Smooth muscle cell (in vitro differentiated cells): ENCODE measurements at regions not wholly inside any gene's neighbourhood (a gene's known extent, or its start where the extent isn't known, plus 50 kb on each side); places are given as distances from the start of the nearest gene placed in this dataset.

Experiments
- DNase-seq: peaks from one replicate; lab custom pipeline; 2025; ENCODE audit not compliant: unreplicated experiment; lab: John Stamatoyannopoulos, UW
- H2AFZ ChIP-seq: fragments of 200-600 bp; sonication (generic); 2 replicates; pipeline ENCODE4 v1.6.0; 2016; ENCODE audit warnings: antibody characterized with exemption, low read depth, mild to moderate bottlenecking
- H3F3A ChIP-seq: fragments of 200-600 bp; sonication (generic); 2 replicates; pipeline ENCODE4 v1.6.0; 2017; ENCODE audit warnings: antibody characterized with exemption, low read depth
- H3K27ac ChIP-seq: fragments of 200-600 bp; sonication (generic); 2 replicates; pipeline ENCODE4 v1.5.1; 2016; ENCODE audit warnings: low read depth, mild to moderate bottlenecking
- H3K27me3 ChIP-seq: fragments of 200-600 bp; sonication (generic); 2 replicates; pipeline ENCODE4 v1.6.1; 2016; ENCODE audit warnings: low read depth, mild to moderate bottlenecking
- H3K36me3 ChIP-seq: fragments of 200-600 bp; sonication (generic); 2 replicates; pipeline ENCODE4 v1.5.1; 2016; ENCODE audit warnings: low read depth
- H3K4me1 ChIP-seq: fragments of 200-600 bp; sonication (generic); 2 replicates; pipeline ENCODE4 v1.5.1; 2016; ENCODE audit warnings: low read depth
- H3K4me2 ChIP-seq: fragments of 200-600 bp; sonication (generic); 2 replicates; pipeline ENCODE4 v1.6.0; 2016; ENCODE audit warnings: mild to moderate bottlenecking
- H3K4me3 ChIP-seq: fragments of 200-600 bp; sonication (generic); 2 replicates; pipeline ENCODE4 v1.5.1; 2016; ENCODE audit warnings: mild to moderate bottlenecking
- H3K79me2 ChIP-seq: fragments of 200-600 bp; sonication (generic); 2 replicates; pipeline ENCODE4 v1.6.0; 2016; ENCODE audit warnings: low read depth, mild to moderate bottlenecking
- H3K9ac ChIP-seq: fragments of 200-600 bp; sonication (generic); 2 replicates; pipeline ENCODE4 v1.6.0; 2016; ENCODE audit warnings: low read depth
- H3K9me3 ChIP-seq: fragments of 200-600 bp; sonication (generic); replicated peaks from 2 replicates; pipeline ENCODE4 v1.5.1; 2016; ENCODE audit warnings: low read depth
- H4K20me1 ChIP-seq: fragments of 200-600 bp; sonication (generic); 2 replicates; pipeline ENCODE4 v1.6.0; 2016; ENCODE audit warnings: low read depth
- CTCF ChIP-seq: fragments of 200-600 bp; sonication (generic); IDR thresholded peaks from 2 replicates; pipeline ENCODE4 v1.5.1; 2017; ENCODE audit warnings: borderline replicate concordance, mild to moderate bottlenecking, antibody characterized with exemption; ENCODE audit not compliant: insufficient read depth, poor library complexity, severe bottlenecking
- WGBS: methylation state at CpG from one replicate; pipeline ENCODE4 v1.1.7; 2016; ENCODE audit warnings: low lambda C conversion rate; 5-methylcytosine and 5-hydroxymethylcytosine counted together

GRCh38 chr1:29893806-29894205 is 657.5 kb downstream of the PTPRU start:
- H3K27ac ChIP-seq, result no peak overlapping the region
- H3K4me1 ChIP-seq, result no peaks in the 10 kb centered on the region
- no peaks in the 10 kb centered on the region for H3K9me3 ChIP-seq
- WGBS, result 98% methylated on average over 5 of the region's 5 CpGs
- H3K4me3 ChIP-seq, result no peak overlapping the region
- no peaks in the 10 kb centered on the region for H4K20me1 ChIP-seq
- H2AFZ ChIP-seq, result no peak overlapping the region
- H3K9ac ChIP-seq, result no peak overlapping the region
- no peak for DNase-seq
- TF ChIP-seq CTCF, result no peak
- H3K36me3 ChIP-seq, result no peaks in the 10 kb centered on the region
- H3K4me2 ChIP-seq, result no peak overlapping the region
- H3F3A ChIP-seq, result no peaks in the 10 kb centered on the region
- no peaks in the 10 kb centered on the region for H3K79me2 ChIP-seq
- peaks cover 49% of the 10 kb centered on the region for H3K27me3 ChIP-seq

GRCh38 chr1:29893046-29893723 is 656.9 kb downstream of the PTPRU start:
- Histone ChIP-seq H3K4me2 (no peak overlapping the region), H3K27me3 (peaks cover 52% of the 10 kb centered on the region), H3K27ac (no peak overlapping the region), H3K9me3 (no peaks in the 10 kb centered on the region), H3K4me3 (no peak overlapping the region), H3K9ac (no peak overlapping the region), H2AFZ (no peak overlapping the region), H3K79me2 (no peaks in the 10 kb centered on the region), H3K36me3 (no peaks in the 10 kb centered on the region), H3K4me1 (no peaks in the 10 kb centered on the region), H3F3A (no peaks in the 10 kb centered on the region), H4K20me1 (no peaks in the 10 kb centered on the region)
- no peak for TF ChIP-seq CTCF
- WGBS, result 74% methylated on average over 7 of the region's 7 CpGs
- no peak for DNase-seq

- Histone ChIP-seq H3K4me2 (no peak overlapping the region), H3K4me3 (no peak overlapping the region), H3K36me3 (no peaks in the 10 kb centered on the region), H4K20me1 (no peaks in the 10 kb centered on the region), H3K79me2 (no peaks in the 10 kb centered on the region), H3K27ac (no peak overlapping the region), H3K9ac (no peak overlapping the region), H3K9me3 (no peaks in the 10 kb centered on the region), H3K4me1 (no peaks in the 10 kb centered on the region), H3K27me3 (peaks cover 52% of the 10 kb centered on the region), H3F3A (no peaks in the 10 kb centered on the region), H2AFZ (no peak overlapping the region)
- no peak for DNase-seq
- TF ChIP-seq CTCF, result no peak
- 89% methylated on average over 1 of the region's 1 CpG for WGBS
Measured at GRCh38 chr1:29892247-29892646, 655.9 kb downstream of the PTPRU start.
